Thyroid gland (tissue), 4 donors: ENCODE measurements at regions not wholly inside any gene's neighbourhood (a gene's known extent, or its start where the extent isn't known, plus 50 kb on each side); places are given as distances from the start of the nearest gene placed in this dataset.

ENCODE experiments used
- CTCF ChIP-seq, 6 experiments: fragments of 200-600 bp in 3 of 6; fragments of 450-650 bp in 3 of 6; sonication (generic) in 3 of 6; IDR thresholded peaks; one replicate each; pipeline ENCODE4 v1.5.1; 2016 to 2019; ENCODE audit warnings: antibody characterized with exemption in 6 of 6, mild to moderate bottlenecking in 2 of 6, inconsistent platforms in 1 of 6, moderate library complexity in 1 of 6
- POLR2A ChIP-seq, 2 donors: fragments of 450-650 bp; IDR thresholded peaks; one replicate each; pipeline ENCODE4 v1.6.1; 2017; ENCODE audit warnings: antibody characterized with exemption in 2 of 2, mild to moderate bottlenecking in 2 of 2, moderate library complexity in 1 of 2

GRCh38 chr13:99650410-99650809 lies 149.1 kb downstream of the TM9SF2 start:
- no peak for TF ChIP-seq CTCF (IDR thresholded peaks at IDR 0.05)
- TF ChIP-seq POLR2A (IDR thresholded peaks at IDR 0.05), result no peak
